Activated CD8-positive, alpha-beta T cell treated with anti-CD3 and anti-CD28 coated beads for 36 hours (primary cell): ENCODE measurements at regions not wholly inside any gene's neighbourhood (a gene's known extent, or its start where the extent isn't known, plus 50 kb on each side); places are given as distances from the start of the nearest gene placed in this dataset.

Experiments
- ATAC-seq: fragments of 200-7000 bp; cut with Tn5 transposase; one replicate; pipeline ENCODE4 v1.10.0; 2021; ENCODE audit warnings: mild to moderate bottlenecking, moderate library complexity
- CTCF ChIA-PET: fragments of 350-600 bp; sonication (Branson Sonifier 250); formaldehyde crosslinking; loops from one replicate; lab custom pipeline; 2021; ENCODE audit warnings: antibody characterized with exemption; lab: Charles Lee
- POLR2A ChIA-PET: fragments of 350-600 bp; sonication (Branson Sonifier 250); formaldehyde crosslinking; loops from one replicate; lab custom pipeline; 2021; ENCODE audit warnings: antibody characterized with exemption; lab: Charles Lee
- DNase-seq: peaks from one replicate; pipeline ENCODE4 v3.0.0-alpha.2; 2020
- H3K27ac Mint-ChIP-seq: one replicate; pipeline ENCODE4 v1.8.0; 2021; ENCODE audit warnings: mild to moderate bottlenecking, mixed read lengths
- H3K27me3 Mint-ChIP-seq: one replicate; pipeline ENCODE4 v1.8.0; 2021; ENCODE audit warnings: mixed read lengths
- H3K36me3 Mint-ChIP-seq: one replicate; pipeline ENCODE4 v1.8.0; 2021; ENCODE audit warnings: low read depth, mixed read lengths
- H3K4me1 Mint-ChIP-seq: one replicate; pipeline ENCODE4 v1.8.0; 2021; ENCODE audit warnings: low read depth, mixed read lengths
- H3K4me3 Mint-ChIP-seq: one replicate; pipeline ENCODE4 v1.8.0; 2021; ENCODE audit warnings: mild to moderate bottlenecking, moderate library complexity, mixed read lengths
- H3K9me3 Mint-ChIP-seq: one replicate; pipeline ENCODE4 v1.8.0; 2021; ENCODE audit warnings: mixed read lengths
- intact Hi-C: fragments of 100-400 bp; cut with micrococcal nuclease; formaldehyde crosslinking; loops from one replicate; pipeline ENCODE4 v1.10.0; 2022
- TF ChIP-seq, protein P1 (sequence below): fragments of 200-600 bp; IDR thresholded peaks from one replicate; pipeline ENCODE4 v1.8.0; 2022; ENCODE audit warnings: antibody characterized with exemption, mild to moderate bottlenecking

GRCh38 chr9:111176511-111176910, 138.2 kb upstream of the LPAR1 start:
- POLR2A ChIA-PET = no interaction called here
- Mint-ChIP-seq H3K9me3 (no peaks in the 10 kb centered on the region), H3K27ac (no peak overlapping the region), H3K4me3 (no peak overlapping the region), H3K4me1 (no peaks in the 10 kb centered on the region), H3K27me3 (peaks cover 3% of the 10 kb centered on the region), H3K36me3 (no peaks in the 10 kb centered on the region)
- TF ChIP-seq, protein P1, sequence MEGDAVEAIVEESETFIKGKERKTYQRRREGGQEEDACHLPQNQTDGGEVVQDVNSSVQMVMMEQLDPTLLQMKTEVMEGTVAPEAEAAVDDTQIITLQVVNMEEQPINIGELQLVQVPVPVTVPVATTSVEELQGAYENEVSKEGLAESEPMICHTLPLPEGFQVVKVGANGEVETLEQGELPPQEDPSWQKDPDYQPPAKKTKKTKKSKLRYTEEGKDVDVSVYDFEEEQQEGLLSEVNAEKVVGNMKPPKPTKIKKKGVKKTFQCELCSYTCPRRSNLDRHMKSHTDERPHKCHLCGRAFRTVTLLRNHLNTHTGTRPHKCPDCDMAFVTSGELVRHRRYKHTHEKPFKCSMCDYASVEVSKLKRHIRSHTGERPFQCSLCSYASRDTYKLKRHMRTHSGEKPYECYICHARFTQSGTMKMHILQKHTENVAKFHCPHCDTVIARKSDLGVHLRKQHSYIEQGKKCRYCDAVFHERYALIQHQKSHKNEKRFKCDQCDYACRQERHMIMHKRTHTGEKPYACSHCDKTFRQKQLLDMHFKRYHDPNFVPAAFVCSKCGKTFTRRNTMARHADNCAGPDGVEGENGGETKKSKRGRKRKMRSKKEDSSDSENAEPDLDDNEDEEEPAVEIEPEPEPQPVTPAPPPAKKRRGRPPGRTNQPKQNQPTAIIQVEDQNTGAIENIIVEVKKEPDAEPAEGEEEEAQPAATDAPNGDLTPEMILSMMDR = no peak
- ATAC-seq = no peak
- intact Hi-C loops = no loop called here
- no peak for DNase-seq
- CTCF ChIA-PET = interaction anchor here (1.0 kb wide), 1 partner anchor 123 kb away, joined by 3 read pairs; no protein-coding TSS in a partner anchor

- ChIA-PET POLR2A (no interaction called here), CTCF (no interaction called here)
- intact Hi-C loops = no loop called here
- TF ChIP-seq, protein P1 = no peak
- DNase-seq = no peak
- ATAC-seq = no peak
- H3K27ac Mint-ChIP-seq = no peak overlapping the region
- H3K4me1 Mint-ChIP-seq = no peaks in the 10 kb centered on the region
- H3K4me3 Mint-ChIP-seq = no peak overlapping the region
- no peaks in the 10 kb centered on the region for H3K9me3 Mint-ChIP-seq
- H3K27me3 Mint-ChIP-seq = peaks cover 3% of the 10 kb centered on the region
- H3K36me3 Mint-ChIP-seq = no peaks in the 10 kb centered on the region
Measured at GRCh38 chr9:111175350-111175749, 137.1 kb upstream of the LPAR1 start.

DNA sequence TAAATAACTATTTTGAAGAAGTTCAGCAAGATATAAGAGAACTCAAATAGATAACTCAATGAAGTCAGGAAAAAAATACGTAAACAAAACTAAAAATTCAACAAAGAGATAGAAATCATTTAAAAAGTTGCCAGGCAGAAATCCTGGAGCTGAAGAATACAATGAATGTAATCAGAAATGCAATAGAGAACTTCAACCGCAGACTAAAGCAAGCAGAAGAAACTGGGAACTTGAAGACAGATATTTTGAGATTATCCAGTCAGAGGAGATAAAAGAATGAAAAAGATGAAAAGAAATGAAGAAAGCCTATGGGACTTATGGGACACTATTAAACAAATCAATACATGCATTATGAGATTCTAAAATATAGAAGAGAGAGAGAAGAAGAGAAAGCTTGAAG, 129.1 kb upstream of the LPAR1 start:
- Mint-ChIP-seq H3K27me3 (peaks cover 2% of the 10 kb centered on the region), H3K4me3 (no peak overlapping the region), H3K9me3 (peaks cover 18% of the 10 kb centered on the region), H3K4me1 (no peaks in the 10 kb centered on the region), H3K36me3 (peaks cover 3% of the 10 kb centered on the region), H3K27ac (no peak overlapping the region)
- CTCF ChIA-PET = no interaction called here
- no peak for DNase-seq
- ATAC-seq = no peak
- TF ChIP-seq, protein P1 = no peak
- intact Hi-C loops = no loop called here
- POLR2A ChIA-PET = no interaction called here

- POLR2A ChIA-PET = no interaction called here
- Mint-ChIP-seq H3K27ac (no peak overlapping the region), H3K27me3 (peaks cover 2% of the 10 kb centered on the region), H3K9me3 (peaks cover 18% of the 10 kb centered on the region), H3K36me3 (peaks cover 3% of the 10 kb centered on the region), H3K4me3 (no peak overlapping the region), H3K4me1 (no peaks in the 10 kb centered on the region)
- intact Hi-C loops = no loop called here
- ATAC-seq = no peak
- no peak for DNase-seq
- TF ChIP-seq, protein P1 = no peak
- CTCF ChIA-PET = no interaction called here
Measured at GRCh38 chr9:111163716-111164389, 125.6 kb upstream of the LPAR1 start.

- intact Hi-C loops = no loop called here
- Mint-ChIP-seq H3K27me3 (peaks cover 2% of the 10 kb centered on the region), H3K36me3 (no peaks in the 10 kb centered on the region), H3K27ac (no peak overlapping the region), H3K4me1 (no peaks in the 10 kb centered on the region), H3K4me3 (no peak overlapping the region), H3K9me3 (peaks cover 4% of the 10 kb centered on the region)
- TF ChIP-seq, protein P1 = no peak
- ChIA-PET POLR2A (no interaction called here), CTCF (no interaction called here)
- ATAC-seq (no peak), DNase-seq (no peak)
Measured at GRCh38 chr9:111162026-111162425, 123.8 kb upstream of the LPAR1 start.
